ENCODE measurements at regions not wholly inside any gene's neighbourhood (a gene's known extent, or its start where the extent isn't known, plus 50 kb on each side); places are given as distances from the start of the nearest gene placed in this dataset.

- no peaks in the 10 kb centered on the region for H3K4me1 ChIP-seq (ENCODE audit: control insufficient read depth in 1 of 2, insufficient read depth in 2 of 2, low read depth in 1 of 2, low read length in 1 of 2)
- ChIA-PET POLR2A (no interaction called here), CTCF (no interaction called here)
- no peaks in the 10 kb centered on the region for H3F3A ChIP-seq (replicated peaks; ENCODE audit: insufficient read depth)
- H3K4me2 ChIP-seq: no peak overlapping the region
- no peak overlapping the region for H3K27ac ChIP-seq (ENCODE audit: low read depth in 2 of 2, low read length in 1 of 2)
- H3K27me3 ChIP-seq (ENCODE audit: insufficient read depth): no peaks in the 10 kb centered on the region; the same call in 1 of the 2 replicates
- no peaks in the 10 kb centered on the region for H3K9me3 ChIP-seq
- H3K9ac ChIP-seq: no peak overlapping the region
- H3K79me2 ChIP-seq (ENCODE audit: insufficient read depth): no peaks in the 10 kb centered on the region
- no peaks in the 10 kb centered on the region for H4K20me1 ChIP-seq (ENCODE audit: insufficient read depth)
- no peaks in the 10 kb centered on the region for H3K9me2 ChIP-seq
- no peak for TF ChIP-seq TEAD4 (IDR thresholded peaks at IDR 0.05; ENCODE audit: borderline replicate concordance, insufficient read depth)
- H2AFZ ChIP-seq (ENCODE audit: low read depth): no peak overlapping the region
- 32% methylated on average over 2 of the region's 2 CpGs for WGBS (ENCODE audit: low lambda C conversion rate)
- no peaks in the 10 kb centered on the region for H3K36me3 ChIP-seq (replicated peaks in 1 of 2; ENCODE audit: control insufficient read depth in 1 of 2, insufficient read depth in 2 of 2, low read length in 1 of 2)
- no peak for DNase-seq
- no peak overlapping the region for H3K4me3 ChIP-seq (ENCODE audit: low read depth in 2 of 2, low read length in 1 of 2)
These were observed 83.2 kb upstream of the TNP1 start for GRCh38 chr2:216943109-216943508.

- Histone ChIP-seq H3K9me2 (no peaks in the 10 kb centered on the region), H4K20me1 (ENCODE audit: insufficient read depth) (no peaks in the 10 kb centered on the region), H3K9ac (no peak overlapping the region), H3K4me3 (ENCODE audit: low read depth in 2 of 2, low read length in 1 of 2) (no peak overlapping the region), H3K4me1 (ENCODE audit: control insufficient read depth in 1 of 2, insufficient read depth in 2 of 2, low read depth in 1 of 2, low read length in 1 of 2) (no peaks in the 10 kb centered on the region), H3K4me2 (no peak overlapping the region), H3K36me3 (replicated peaks in 1 of 2; ENCODE audit: control insufficient read depth in 1 of 2, insufficient read depth in 2 of 2, low read length in 1 of 2) (no peaks in the 10 kb centered on the region), H3K79me2 (ENCODE audit: insufficient read depth) (no peaks in the 10 kb centered on the region), H3F3A (replicated peaks; ENCODE audit: insufficient read depth) (no peaks in the 10 kb centered on the region), H3K27ac (ENCODE audit: low read depth in 2 of 2, low read length in 1 of 2) (no peak overlapping the region), H3K9me3 (no peaks in the 10 kb centered on the region), H2AFZ (ENCODE audit: low read depth) (no peak overlapping the region), H3K27me3 (ENCODE audit: insufficient read depth) (no peaks in the 10 kb centered on the region; the same call in 1 of the 2 replicates)
- TF ChIP-seq YY1 (IDR thresholded peaks at IDR 0.05; ENCODE audit: low read depth) (no peak), RFX5 (IDR thresholded peaks at IDR 0.05; ENCODE audit: low read length) (no peak), FOXJ3 (CRISPR knock-in tag; IDR thresholded peaks at IDR 0.05) (no peak), RXRA (IDR thresholded peaks at IDR 0.05; ENCODE audit: borderline replicate concordance, low read depth) (no peak), PBX3 (IDR thresholded peaks at IDR 0.05) (no peak), USF1 (IDR thresholded peaks at IDR 0.05; ENCODE audit: borderline replicate concordance, low read depth) (no peak), FOSL2 (IDR thresholded peaks at IDR 0.05; ENCODE audit: borderline replicate concordance, low read depth) (no peak), ELF1 (IDR thresholded peaks at IDR 0.05) (no peak), TCF12 (IDR thresholded peaks at IDR 0.05) (no peak), IRF3 (IDR thresholded peaks at IDR 0.05; ENCODE audit: low read depth, low read length) (no peak), MEF2A (IDR thresholded peaks at IDR 0.05; ENCODE audit: borderline replicate concordance, low read depth) (no peak), FOXM1 (IDR thresholded peaks at IDR 0.05; ENCODE audit: low read depth) (no peak), EZH2phosphoT487 (IDR thresholded peaks at IDR 0.05; ENCODE audit: borderline replicate concordance, low read depth) (no peak), MXI1 (IDR thresholded peaks at IDR 0.05; ENCODE audit: low read depth, low read length) (no peak), REST (IDR thresholded peaks at IDR 0.05; ENCODE audit: low read depth, low read length) (no peak)
- ChIA-PET CTCF (no interaction called here), POLR2A (no interaction called here)
- 52% methylated on average over 3 of the region's 3 CpGs for WGBS (ENCODE audit: low lambda C conversion rate)
- DNase-seq: no peak
These were observed 82.6 kb upstream of the TNP1 start for GRCh38 chr2:216942465-216942864.
